ENCODE measurements at regions not wholly inside any gene's neighbourhood (a gene's known extent, or its start where the extent isn't known, plus 50 kb on each side); places are given as distances from the start of the nearest gene placed in this dataset.

GRCh38 chr16:80299416-80299815 lies 241.4 kb upstream of the DYNLRB2 start:
- no peak for DNase-seq

GRCh38 chr16:80298676-80299075 lies 242.1 kb upstream of the DYNLRB2 start:
- DNase-seq = no peak

- no peak for DNase-seq
These were observed 244.8 kb upstream of the DYNLRB2 start for GRCh38 chr16:80296034-80296433.

- DNase-seq = no peak
These were observed 246.6 kb upstream of the DYNLRB2 start for GRCh38 chr16:80294172-80294571.

GRCh38 chr16:80288616-80289015 lies 252.2 kb upstream of the DYNLRB2 start:
- no peak for DNase-seq

GRCh38 chr16:80287674-80288073 lies 253.1 kb upstream of the DYNLRB2 start:
- DNase-seq = no peak

GRCh38 chr16:80285104-80285503 lies 255.7 kb upstream of the DYNLRB2 start:
- DNase-seq = no peak

- DNase-seq = no peak
These were observed 257.1 kb upstream of the DYNLRB2 start for GRCh38 chr16:80283466-80284392.

- no peak for DNase-seq
These were observed 260.2 kb upstream of the DYNLRB2 start for GRCh38 chr16:80280557-80280956.

- no peak for DNase-seq
These were observed 261.1 kb upstream of the DYNLRB2 start for GRCh38 chr16:80279656-80280055.

GRCh38 chr16:80277182-80277581 lies 263.6 kb upstream of the DYNLRB2 start:
- DNase-seq = no peak

GRCh38 chr16:80274576-80275191 lies 266.1 kb upstream of the DYNLRB2 start:
- no peak for DNase-seq

GRCh38 chr16:80273635-80274538 lies 266.9 kb upstream of the DYNLRB2 start:
- DNase-seq = no peak

GRCh38 chr16:80265624-80266306 lies 275.0 kb upstream of the DYNLRB2 start:
- no peak for DNase-seq

GRCh38 chr16:80263848-80264694 lies 276.7 kb upstream of the DYNLRB2 start:
- DNase-seq = no peak

GRCh38 chr16:80263181-80263823 lies 277.5 kb upstream of the DYNLRB2 start:
- DNase-seq = no peak

- DNase-seq = no peak
These were observed 279.9 kb upstream of the DYNLRB2 start for GRCh38 chr16:80260906-80261311.

GRCh38 chr16:80259290-80259805 lies 281.4 kb upstream of the DYNLRB2 start:
- DNase-seq = no peak

GRCh38 chr16:80258407-80258806 lies 282.4 kb upstream of the DYNLRB2 start:
- DNase-seq = no peak

- DNase-seq = no peak
These were observed 285.8 kb upstream of the DYNLRB2 start for GRCh38 chr16:80254970-80255369.

GRCh38 chr16:80253741-80254140 lies 287.1 kb upstream of the DYNLRB2 start:
- DNase-seq = no peak
